SW480 (cell line): ENCODE measurements at regions not wholly inside any gene's neighbourhood (a gene's known extent, or its start where the extent isn't known, plus 50 kb on each side); places are given as distances from the start of the nearest gene placed in this dataset.

ENCODE experiments used
- DNase-seq: peaks from one replicate; pipeline ENCODE4 v3.0.0-alpha.2; 2016; ENCODE audit warnings: low spot score

- DNase-seq: no peak
Observed at GRCh38 chr1:61523893-61524605, 200.9 kb downstream of the TM2D1 start.

- no peak for DNase-seq
Observed at GRCh38 chr1:61523229-61523628, 201.7 kb downstream of the TM2D1 start.

GRCh38 chr1:61520401-61520800 lies 204.5 kb downstream of the TM2D1 start:
- DNase-seq: no peak

GRCh38 chr1:61519631-61520030 lies 205.3 kb downstream of the TM2D1 start:
- no peak for DNase-seq

- DNase-seq: no peak
Observed at GRCh38 chr1:61518670-61519400, 206.1 kb downstream of the TM2D1 start.

GRCh38 chr1:61517345-61517744 lies 207.6 kb downstream of the TM2D1 start:
- no peak for DNase-seq

- no peak for DNase-seq
Observed at GRCh38 chr1:61515096-61515495, 209.8 kb downstream of the TM2D1 start.
